ENCODE measurements at regions not wholly inside any gene's neighbourhood (a gene's known extent, or its start where the extent isn't known, plus 50 kb on each side); places are given as distances from the start of the nearest gene placed in this dataset.

DNA sequence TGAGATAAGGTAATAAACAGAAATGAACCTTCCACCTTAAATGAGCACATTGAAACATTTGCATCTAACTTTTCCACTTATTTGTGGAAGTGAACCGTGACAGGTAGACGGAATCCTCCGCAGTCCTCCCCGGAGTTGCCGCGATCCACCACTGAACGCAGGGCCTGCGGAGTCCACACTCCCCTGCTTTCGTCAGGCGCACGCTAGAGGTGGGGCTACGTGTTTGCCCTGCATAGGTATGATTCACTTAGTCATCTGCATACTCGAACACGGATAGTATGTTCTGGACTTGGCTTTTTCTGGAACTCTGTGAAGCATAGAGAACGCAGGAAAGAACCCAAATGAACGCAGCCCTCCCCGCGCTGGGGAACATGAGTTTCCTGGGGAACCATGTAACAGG lies 272.8 kb upstream of the IRX4 start:
- TF ChIP-seq, protein P1, sequence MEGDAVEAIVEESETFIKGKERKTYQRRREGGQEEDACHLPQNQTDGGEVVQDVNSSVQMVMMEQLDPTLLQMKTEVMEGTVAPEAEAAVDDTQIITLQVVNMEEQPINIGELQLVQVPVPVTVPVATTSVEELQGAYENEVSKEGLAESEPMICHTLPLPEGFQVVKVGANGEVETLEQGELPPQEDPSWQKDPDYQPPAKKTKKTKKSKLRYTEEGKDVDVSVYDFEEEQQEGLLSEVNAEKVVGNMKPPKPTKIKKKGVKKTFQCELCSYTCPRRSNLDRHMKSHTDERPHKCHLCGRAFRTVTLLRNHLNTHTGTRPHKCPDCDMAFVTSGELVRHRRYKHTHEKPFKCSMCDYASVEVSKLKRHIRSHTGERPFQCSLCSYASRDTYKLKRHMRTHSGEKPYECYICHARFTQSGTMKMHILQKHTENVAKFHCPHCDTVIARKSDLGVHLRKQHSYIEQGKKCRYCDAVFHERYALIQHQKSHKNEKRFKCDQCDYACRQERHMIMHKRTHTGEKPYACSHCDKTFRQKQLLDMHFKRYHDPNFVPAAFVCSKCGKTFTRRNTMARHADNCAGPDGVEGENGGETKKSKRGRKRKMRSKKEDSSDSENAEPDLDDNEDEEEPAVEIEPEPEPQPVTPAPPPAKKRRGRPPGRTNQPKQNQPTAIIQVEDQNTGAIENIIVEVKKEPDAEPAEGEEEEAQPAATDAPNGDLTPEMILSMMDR (IDR thresholded peaks at IDR 0.05; ENCODE audit: low read length), result no peak
- TF ChIP-seq EZH2 (IDR thresholded peaks at IDR 0.05; ENCODE audit: borderline replicate concordance, low read length), result no peak

Measured in OCI-LY1 (cell line).